ENCODE measurements at regions not wholly inside any gene's neighbourhood (a gene's known extent, or its start where the extent isn't known, plus 50 kb on each side); places are given as distances from the start of the nearest gene placed in this dataset.

DNA sequence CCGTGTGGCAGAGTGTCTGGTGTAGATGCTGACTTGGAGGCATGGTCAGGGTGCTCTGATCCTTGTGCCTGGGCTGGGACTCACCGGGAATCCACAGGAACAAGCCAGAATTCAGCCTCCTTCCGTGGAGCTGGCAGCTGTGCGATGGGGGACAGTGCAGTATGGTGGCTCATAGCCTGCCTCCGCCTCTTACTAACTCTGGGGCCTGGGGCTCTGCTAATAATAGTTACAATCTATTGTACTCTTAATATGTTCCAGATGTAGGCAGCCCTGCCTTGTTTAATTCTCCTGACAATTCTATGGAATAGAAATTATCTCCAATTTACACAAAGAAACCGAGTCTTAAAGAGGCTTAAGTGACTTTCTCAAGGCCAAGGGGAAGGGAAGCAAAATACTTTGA lies 77.6 kb downstream of the PCDH1 start:
- no peak for DNase-seq (ENCODE audit: low spot score in 2 of 2)
- FAIRE-seq, result no peak

DNA sequence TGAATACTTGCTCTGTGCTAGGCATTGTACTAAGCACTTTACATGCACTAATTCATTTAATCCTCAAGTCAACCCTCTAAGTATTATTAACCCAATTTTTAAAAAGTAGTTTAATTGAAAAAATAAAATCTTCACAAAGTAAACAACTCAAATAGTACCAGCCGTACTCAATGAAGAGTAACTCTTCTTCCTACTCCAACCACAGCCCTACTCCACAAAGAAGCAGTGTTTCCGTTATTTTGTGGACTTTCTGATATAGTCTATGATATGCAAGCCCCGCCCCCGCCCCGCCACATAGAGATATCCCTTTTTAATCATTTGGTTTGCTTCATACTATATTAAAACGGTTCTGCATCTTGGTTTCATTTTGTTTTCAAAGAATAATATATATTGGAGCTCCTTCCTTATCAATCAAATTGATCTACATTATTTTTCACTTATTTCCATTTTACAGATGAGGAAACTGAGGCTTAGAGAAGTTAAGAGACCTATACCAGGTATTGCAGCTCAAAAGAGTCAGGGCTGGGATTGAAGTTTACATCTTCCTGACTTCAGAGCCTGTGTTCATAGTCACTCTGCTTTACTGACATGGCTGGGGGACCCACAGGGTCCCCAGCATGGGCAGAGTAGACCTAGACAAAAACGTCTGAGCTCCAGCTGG lies 78.6 kb downstream of the PCDH1 start:
- DNase-seq (ENCODE audit: low spot score in 2 of 2) (no peak), FAIRE-seq (no peak)

DNA sequence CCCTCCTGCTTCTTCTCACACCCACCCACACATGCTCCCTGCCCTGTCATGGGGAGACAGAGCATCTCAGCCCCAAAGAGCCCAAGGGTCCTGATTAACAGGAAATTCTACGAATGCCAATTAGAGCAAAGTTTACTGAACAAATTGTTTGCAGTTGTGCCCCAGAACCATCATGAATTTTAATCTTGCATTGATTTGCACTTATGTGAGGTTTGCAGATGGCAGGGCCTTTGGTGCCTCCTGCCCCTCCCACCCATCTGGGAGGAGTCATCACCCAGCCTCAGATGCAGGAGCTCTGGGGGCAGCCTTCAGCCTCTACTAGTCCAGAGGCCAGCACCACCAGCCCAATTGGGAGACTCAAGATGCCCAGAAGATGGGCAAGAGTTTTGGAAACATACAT lies 80.8 kb downstream of the PCDH1 start:
- no peak for DNase-seq (ENCODE audit: low spot score in 2 of 2)
- no peak for FAIRE-seq

DNA sequence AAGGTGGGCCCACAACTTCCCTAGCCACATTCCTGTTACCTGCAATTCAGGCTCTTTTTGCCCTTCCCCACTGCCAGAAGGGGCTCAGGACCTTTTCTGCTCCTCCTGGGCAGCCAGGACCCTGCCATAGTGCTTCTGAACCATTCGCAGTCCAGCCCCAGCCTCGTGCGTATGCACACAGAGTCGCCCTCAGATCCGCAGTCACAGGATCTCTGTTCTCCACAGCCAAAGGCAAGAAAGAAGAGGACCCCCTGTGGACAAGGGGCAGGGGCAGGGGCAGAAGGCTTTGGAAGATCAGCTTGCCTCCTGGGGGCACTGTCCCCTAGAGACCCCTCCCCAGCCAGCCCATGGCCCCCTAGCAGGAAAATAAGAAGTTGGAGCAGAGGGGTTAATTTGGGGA lies 82.8 kb downstream of the PCDH1 start:
- no peak for FAIRE-seq
- no peak for DNase-seq (ENCODE audit: low spot score in 2 of 2)

DNA sequence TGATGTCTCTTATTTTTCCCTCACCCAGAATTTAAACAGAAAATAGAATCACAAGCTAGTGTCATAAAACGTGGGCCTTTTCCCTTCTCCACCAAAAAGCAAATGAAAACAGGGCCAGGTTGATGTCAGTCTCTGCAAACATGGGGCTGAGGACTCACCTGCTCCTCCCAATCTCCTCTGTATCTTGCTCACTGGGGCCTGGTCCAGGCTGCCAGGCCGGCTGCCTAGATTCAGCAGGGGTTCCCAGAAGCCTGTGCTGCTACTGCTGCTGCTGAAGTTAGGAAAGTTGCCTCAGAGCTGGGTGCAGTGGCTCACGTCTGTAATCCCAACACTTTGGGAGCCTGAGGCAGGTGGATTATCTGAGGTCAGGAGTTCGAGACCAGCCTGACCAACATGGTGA lies 84.3 kb downstream of the PCDH1 start:
- FAIRE-seq (no peak), DNase-seq (ENCODE audit: low spot score in 2 of 2) (no peak)

DNA sequence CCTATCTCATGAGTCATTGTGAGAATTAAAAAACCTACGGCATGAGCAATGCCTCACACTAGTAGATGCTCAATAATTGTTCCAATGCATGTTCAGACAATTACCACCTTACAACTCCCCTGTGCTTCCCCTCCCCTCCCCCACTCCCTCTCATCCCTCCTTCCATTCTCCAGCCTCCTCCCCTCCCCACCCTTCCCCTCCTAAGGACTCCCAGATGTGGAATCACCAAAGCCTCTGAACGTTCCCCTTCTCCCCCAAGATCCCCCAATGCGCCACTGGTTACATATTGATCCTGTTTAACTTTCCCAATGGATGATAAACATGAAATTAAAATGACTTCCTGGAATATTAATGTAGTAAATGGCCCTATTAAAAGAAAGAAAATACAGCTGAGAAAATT lies 84.8 kb downstream of the PCDH1 start:
- FAIRE-seq, result no peak
- no peak for DNase-seq (ENCODE audit: low spot score in 2 of 2)

DNA sequence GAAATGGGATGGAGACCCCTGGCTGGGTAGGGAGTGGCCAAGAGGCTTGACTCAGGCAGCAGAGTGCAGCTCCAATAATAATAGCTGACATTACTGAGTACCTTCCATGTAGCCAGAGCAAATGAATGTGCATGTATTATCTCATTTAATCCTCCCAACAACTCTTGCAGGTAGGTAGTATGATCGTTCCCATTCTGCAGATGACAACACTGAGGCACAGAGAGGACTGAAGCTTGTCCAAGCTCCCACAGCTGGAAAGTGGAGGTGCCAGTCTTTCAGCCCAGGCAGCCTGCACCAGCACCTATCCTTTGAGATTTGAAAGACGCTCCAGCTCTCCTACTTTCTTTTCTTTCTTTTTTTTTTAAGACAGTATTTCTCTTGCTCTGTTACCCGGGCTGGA lies 87.6 kb downstream of the PCDH1 start:
- FAIRE-seq, result no peak
- DNase-seq (ENCODE audit: low spot score in 2 of 2), result no peak

DNA sequence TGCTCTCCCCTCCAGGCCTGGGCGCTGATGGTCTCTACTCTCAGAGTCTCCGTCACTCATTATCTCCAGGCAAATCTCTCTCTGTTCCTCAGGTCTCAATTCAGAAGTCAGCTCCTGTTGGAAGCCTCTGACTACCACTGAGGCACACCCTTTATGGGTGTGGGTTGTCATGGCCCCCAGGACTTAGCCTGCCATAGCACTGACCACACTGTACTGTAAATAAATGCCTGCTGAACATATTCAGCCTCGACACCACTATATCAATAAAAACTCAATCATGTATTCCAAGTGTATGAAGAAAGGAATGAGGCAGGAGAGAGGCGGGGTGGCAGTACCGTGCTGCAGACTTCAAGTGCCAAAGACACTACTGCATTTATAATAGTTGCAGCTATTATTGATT lies 88.9 kb downstream of the PCDH1 start:
- DNase-seq (ENCODE audit: low spot score in 2 of 2) (no peak), FAIRE-seq (no peak)

DNA sequence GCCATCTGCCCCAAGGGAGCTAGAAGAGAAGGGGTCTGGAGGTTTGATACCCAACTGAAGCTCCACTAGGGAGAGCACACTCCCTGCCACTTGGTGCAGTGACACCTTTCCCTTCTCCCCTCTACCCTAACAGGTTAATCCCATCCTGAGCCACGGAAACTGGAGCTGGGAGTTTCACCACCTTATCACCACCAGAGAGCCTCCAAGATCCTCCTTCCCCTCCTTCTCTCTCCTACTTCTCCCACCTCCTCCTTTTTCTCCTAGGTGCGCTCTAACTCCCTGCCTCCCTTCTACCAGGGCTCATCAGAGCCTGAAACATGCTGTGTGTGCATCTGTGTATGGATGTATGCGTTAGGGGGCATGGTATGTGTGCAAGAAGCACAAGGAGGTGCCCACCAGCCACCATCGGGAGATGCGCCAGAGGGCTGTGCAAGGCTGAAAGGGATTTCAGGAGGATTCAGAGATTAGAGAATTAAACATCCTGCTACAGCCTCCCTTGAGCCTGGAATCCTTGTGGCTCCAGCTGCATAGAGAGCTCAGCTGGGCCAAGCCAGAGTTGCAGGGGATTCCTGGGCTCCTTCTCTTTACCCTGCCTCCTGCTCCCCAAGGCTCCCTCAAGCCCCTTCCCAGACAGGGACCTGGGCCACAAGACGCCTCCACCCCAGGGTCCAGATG lies 89.8 kb downstream of the PCDH1 start:
- no peak for DNase-seq (ENCODE audit: low spot score in 2 of 2)
- no peak for FAIRE-seq

DNA sequence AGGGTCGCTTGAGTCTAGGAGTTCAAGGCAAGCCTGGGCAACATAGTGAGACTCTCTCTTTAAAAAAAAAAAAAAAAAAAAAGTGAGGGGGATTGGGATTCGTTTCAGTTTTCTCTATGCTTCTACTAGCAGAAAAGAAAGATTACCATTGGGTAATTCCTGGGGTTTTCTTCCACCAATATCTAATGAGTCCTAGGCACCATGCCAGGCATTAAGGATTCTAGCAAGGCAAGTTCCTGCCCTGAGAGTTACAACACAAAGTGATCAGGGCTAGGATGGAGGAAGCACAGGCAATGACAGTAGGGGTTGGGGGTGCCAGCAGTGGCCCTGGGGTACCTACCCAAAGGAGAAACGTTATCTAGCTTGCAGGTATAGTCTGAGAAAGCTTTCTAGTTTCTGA lies 90.8 kb downstream of the PCDH1 start:
- no peak for FAIRE-seq

DNA sequence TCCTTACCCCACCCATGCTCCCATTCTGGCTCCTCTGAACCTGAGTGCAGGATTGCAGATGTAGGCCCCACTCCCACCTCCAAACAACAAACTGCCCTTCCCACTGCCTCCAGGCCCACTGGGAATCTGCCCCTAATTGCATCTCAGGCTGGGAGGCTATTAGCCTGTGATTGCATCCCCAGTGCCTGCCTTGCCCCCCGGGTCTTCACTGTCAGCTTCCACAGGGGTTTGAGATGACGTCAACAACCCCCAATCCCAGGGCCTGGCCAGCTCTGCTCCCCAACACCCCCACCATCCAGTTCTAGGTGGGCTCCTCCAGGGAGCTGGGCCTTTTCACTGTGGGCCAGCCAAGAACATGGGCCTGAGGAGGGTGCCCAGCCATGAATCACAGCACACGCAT lies 91.5 kb downstream of the PCDH1 start:
- no peak for DNase-seq (ENCODE audit: low spot score in 2 of 2)
- no peak for FAIRE-seq

More for the DNA sequence above, 90.8 kb downstream of the PCDH1 start:
- no peak for DNase-seq (ENCODE audit: low spot score in 2 of 2)

DNA sequence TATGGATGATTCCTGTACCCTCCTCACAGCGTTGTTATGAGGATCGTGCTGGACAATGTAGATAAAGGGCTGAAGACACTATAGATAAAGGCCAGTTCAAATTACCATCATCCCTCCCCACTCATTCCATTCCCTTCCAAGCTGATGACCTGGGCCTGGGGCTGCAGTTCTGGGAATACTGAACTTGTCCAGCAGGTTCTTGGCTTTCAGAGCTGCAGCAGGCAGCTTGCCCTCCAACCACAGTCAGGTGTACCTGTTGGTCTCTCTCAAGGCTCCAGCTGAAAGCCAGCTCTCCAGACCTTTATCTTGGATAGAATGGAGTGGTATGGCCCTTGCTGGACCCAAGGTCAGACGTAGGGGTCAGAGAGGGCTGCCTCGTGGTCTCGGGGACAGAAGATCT lies 92.5 kb downstream of the PCDH1 start:
- FAIRE-seq, result no peak
- no peak for DNase-seq (ENCODE audit: low spot score in 2 of 2)

DNA sequence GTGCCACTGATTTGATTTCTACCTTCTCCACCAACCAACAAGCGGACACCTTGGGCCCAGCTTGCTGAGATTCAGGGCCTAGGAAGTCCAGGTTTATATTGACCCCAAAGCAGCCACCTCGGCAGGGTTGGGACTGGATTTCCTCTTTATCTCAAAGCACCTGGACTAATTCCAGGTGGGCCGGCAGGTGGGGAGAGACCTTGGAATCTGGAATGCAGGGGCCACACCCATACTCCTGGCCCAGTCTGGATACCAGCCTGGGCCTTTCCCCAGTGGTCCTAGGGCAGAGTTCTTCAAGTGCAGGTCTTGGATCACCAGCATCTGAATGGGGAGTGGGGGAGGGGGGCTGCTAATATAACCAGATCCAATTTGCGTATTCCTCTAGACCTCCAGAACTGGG lies 93.1 kb downstream of the PCDH1 start:
- FAIRE-seq, result no peak

DNA sequence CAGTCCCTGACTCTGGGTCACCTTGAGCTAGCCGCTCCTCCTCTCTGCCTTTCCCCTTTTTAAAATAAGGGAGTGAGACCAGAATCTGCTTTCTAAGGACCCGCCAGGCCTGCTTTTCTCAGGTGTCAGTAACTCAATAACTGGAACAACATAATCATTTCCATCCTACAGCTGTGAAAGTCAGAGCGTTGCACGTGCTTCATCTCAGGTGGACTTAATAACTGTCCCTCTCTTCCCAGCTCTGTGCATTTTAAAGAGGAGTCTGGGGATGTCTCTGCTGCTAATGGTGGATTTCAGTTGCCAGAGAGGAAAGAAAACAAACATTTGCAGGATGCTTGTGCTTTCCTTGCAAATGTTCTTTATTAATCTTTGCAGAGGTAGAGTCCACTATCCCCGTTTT lies 93.7 kb downstream of the PCDH1 start:
- DNase-seq (ENCODE audit: low spot score in 2 of 2), result no peak

More for the DNA sequence above, 93.1 kb downstream of the PCDH1 start:
- DNase-seq (ENCODE audit: low spot score in 2 of 2), result no peak

DNA sequence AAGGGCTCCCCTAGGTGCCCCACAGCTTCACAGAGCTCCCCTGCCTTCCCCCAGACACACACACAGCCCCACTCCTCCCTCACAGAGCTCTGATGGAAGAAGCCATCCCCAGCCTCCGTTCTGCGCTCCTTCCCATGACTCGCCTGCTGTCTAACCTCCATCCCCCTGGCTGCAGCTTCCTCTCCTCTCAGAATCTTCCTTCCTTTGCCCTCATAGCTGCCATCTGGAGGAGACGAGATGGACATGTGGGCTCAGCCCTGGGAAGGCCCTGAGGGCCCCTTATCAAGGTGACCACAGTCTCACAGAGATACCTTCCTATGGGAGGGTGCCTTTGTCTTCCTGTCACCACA lies 94.3 kb downstream of the PCDH1 start:
- no peak for FAIRE-seq
- DNase-seq (ENCODE audit: low spot score in 2 of 2), result no peak

More for the DNA sequence above, 93.7 kb downstream of the PCDH1 start:
- no peak for FAIRE-seq

DNA sequence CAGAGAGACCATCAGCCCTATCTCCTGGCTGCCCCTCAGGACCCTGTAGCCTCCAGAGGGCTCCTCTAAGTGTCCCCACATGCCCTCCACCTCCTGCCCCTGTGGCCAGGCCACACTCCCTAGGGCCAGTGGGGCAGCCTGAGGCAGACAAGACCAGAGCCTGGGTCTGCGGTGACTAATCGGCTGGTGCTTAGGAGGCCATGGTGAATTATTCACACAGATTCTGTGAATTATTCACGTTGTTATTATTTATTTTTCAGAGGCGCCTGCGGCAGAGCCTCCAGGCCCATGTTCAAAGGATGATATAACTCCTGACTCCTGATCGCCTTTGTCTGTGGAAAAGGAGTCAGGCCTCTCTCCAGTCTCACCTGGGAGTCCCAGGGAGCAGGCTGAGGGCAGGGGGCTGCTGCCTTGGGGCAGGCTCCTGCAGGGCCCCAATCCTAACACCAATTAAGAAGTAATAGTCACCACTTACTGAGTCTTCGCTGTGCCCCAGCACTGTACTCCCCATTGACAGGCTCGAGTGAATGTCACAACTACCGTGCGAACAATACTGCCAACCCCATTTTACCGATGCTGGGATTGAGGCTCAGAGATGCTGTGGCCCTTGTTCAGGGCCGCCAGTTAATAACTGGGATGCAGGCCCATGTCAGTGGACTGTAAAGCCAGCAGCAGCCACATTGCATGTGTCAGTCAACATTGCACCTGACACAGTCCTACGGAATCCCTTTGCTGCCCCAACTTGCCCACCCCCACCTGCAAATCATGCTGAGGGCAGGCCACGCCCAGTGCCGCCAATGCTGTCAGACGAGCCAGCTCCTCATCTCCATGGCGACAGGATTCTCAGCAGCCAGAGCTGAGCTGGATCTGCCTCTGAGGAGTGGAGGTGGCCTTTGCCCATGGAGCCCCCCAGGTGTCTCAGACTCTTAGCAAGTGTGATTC lies 94.9 kb downstream of the PCDH1 start:
- FAIRE-seq, result no peak
- DNase-seq (ENCODE audit: low spot score in 2 of 2), result no peak

DNA sequence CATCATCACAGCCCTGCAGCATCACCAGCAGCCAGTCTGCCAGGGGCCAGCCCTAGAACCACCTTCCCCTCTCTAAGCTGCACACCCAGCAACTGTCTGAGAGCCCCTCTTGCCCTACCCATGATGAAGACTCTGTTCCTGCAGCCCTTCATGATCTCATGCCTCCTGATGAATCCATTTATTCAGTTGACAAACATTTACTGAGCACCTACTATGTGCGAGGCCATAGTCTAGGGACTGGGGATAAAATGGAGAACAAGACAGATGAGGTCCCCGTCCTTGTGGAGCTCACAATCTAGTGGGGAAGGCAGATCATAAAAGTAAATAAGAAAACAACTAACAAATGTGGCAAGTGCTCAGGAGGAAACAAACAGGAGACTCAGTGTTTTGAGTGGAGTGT lies 96.3 kb downstream of the PCDH1 start:
- FAIRE-seq, result no peak

DNA sequence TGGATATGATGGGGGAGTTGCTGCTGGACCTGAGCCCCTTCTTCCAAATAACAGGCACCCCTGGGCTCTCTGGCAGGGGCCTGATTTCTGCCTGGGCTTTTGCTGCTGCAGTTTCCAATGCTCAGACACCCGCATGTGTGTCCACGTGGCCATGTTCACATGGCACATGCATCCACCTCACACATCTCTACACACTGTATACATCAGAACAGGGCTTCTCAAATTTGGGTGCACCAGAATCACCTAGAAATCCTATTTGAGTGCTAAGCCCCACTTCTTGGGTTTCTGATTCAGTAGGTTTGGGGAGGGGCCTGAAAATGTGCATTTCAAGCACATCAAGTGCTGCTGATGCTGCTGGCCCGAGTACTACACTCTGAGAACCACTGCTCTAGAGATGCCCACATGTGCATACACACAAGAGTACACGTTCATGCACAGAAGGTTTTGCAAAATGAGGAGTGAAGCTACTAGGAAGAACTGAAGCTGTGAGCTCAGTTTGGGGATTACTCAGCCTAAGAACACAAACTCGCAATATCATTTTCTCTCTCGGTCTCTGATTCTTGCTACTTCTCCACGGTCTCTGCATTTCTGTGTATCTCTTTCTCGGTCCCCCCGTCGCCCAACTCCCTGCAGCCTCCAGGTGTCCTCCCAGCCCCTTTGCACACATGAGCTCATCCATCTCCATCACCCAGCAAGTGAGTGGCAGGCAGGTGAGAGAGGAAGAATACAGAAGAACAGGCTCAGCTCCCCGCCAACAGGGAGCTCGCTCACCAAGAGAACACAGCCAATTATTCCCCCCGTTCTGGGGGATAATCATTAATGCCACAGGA lies 97.0 kb downstream of the PCDH1 start:
- no peak for FAIRE-seq
- no peak for DNase-seq (ENCODE audit: low spot score in 2 of 2)

More for the DNA sequence above, 96.3 kb downstream of the PCDH1 start:
- no peak for DNase-seq (ENCODE audit: low spot score in 2 of 2)

DNA sequence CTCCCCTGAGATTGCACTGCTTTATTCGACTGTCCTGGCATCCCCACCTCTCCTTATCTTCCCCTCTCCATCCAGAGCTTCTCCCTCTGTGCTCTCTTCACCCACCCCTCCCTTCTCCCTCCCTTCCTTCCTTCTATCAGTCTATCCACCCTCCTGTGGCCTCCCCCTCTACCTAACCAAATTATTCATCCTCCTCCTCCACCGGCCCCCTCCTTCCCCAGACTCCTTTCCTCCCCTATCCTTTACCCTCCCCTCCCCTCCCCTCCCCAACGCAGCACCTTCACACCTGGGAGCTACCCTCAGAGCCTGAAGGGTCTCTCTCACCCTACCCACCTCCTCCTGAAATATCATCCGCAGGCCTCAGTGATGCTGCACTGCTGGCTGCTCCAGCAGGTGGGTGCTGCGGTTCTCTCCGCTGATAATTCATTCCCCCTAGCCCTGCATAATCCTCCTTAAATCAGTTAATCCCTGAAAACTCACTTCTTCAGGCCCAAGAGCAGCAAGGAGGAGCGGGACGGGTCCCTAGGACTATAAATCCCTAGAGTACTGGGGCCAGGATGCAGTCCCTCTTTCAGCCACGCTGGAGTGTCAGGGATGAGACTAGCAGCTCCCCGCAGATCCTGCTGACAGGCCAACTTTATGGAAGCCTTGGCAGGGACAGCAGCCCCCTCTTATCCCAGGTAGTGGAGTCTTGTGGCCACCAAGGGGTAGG lies 97.8 kb downstream of the PCDH1 start:
- no peak for DNase-seq (ENCODE audit: low spot score in 2 of 2)
- no peak for FAIRE-seq

DNA sequence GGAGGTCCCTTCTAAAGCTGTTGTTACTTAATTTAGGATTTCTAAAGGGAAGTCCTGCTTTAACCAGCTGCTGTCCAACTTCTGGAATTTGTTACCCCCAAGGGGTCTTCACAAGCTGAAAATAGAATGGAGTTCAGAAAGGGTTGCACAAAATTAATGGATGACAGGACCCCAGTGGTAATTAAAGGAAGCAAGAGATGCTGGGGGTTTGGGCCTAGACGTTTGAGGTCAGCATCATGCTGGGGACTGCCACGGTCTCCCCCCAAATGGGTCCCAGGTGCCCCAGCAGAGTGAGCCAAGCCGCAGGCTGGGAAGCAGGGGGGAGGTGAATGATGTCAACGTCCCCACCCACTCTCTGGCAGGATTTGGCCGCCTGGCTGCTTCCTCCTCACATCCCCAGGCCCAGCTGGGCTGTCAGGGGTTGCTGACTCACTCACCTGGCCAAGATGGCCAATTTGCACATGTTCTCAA lies 97.5 kb upstream of the ARAP3 start:
- FAIRE-seq, result no peak
- DNase-seq (ENCODE audit: low spot score in 2 of 2), result no peak
